GM19452 (cell line): ENCODE measurements at regions not wholly inside any gene's neighbourhood (a gene's known extent, or its start where the extent isn't known, plus 50 kb on each side); places are given as distances from the start of the nearest gene placed in this dataset.
"Not testable (repeated sequence)": the region's sequence is repeated elsewhere in the genome, so short reads cannot be mapped to it uniquely, and the experiment has no call there.

Experiments
- ATAC-seq: cut with Tn5 transposase; IDR thresholded peaks from one replicate; pipeline ENCODE4 v1.9.1; 2021; ENCODE audit not compliant: unreplicated experiment

DNA sequence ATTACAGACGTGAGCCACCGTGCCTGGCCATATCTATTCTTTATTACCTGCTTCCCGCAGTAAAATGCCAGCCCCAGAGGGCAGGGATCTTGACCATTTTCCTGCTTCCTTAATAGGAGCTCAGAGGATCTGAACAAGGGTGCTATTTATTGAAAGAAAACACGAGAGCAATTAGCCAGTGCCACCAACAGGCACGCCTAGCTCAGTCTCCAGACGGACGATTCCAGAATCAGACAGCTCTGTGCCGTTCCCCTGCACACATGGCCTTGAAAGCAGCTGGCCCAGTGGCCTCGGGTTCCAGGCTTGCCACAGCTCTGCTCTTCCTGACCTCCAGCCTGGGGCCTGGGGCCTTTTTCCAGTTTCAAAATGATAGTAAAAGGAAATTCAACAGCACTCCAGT lies 135.2 kb upstream of the RFLNA start:
- no peak for ATAC-seq

DNA sequence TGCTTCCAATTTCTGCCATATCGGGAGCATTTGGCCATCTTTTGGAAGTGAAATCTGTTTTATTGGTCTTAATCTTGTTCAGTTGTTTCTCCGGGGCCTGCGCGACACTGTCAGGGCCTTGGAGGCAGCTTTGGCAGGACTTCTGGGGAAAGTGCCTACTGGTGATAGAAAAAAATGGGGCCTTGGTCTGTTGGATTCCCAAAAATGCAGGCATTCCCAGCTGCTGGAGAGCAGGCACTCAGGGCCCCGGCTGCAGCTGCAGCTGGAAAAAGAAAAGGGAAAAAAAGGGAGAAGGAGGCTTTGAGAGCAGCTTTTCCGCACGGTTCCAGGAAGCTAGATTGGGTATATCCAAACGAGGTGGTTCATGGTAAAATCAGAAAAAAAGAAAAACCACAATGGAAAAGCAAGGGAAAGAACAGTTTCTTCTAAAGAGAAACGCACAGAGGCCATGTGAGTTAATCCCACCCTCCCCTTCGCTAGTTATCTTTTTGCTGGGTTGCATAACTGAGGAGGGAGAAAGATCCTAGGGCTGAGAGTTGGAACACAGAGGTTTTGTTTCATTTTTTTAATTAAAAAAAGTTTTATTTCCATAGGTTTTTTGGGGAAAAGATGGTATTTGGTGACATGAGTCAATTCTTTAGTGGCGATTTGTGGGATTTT lies 134.7 kb upstream of the RFLNA start:
- ATAC-seq: no peak

DNA sequence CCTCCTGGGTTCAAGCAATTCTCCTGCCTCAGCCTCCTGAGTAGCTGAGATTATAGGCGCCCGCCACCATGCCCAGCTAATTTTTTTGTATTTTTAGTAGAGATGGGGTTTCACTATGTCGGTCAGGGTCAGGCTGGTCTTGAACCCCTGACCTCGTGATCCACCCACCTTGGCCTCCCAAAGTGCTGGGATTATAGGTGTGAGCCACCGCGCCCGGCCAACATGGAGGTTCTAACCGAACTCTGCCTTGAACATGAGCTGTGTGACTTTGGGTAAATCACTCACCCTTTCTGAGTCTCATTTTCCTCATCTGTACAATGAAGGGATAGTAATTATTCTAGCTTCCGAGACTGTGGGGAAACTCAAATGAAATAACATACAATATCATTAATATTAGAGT lies 133.5 kb upstream of the RFLNA start:
- not testable (repeated sequence) for ATAC-seq

DNA sequence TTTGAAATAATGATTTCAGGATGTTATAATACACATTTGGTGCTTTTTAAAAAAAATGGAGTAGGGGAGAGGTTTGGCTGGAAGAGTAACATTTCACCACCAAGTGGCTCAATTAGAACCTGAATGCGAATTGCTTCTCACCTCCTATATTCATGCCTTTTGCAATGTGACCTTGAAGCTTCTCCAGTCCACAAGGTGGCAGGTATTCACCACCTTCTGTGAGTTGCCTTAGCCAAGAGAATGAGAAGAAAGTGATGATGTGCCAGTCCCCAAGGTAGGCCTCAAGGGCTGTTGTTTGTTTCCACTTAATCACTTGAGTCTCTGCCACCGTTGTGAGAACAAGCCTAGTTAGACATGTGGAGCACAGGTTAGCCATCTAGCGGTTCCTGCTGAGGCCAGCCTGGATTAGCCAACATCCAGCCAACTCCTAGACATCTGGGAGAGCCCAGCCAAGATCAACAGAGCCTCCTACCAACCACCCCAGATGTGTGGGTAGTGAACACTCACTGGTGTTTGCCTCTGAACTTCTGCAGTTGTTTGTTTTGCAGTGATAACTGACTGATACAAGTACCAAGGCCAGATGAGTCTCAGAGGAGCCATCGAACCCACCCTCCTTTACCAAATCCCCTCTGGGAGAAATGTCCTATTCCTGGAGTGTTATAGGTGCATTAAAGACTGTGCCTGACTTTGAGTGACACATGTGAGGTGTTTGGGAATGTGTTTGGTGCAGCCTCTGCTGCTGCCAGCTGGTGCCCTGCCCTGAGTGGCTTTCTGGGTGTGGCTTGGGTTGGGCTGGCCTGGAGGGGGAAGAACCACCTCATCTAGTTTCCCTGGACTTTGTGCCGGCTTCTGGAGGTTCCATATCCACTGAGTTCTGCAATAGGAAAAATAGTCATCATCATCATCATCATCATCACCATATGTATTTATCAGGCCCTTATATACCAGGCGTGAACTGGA lies 132.5 kb upstream of the RFLNA start:
- no peak for ATAC-seq

DNA sequence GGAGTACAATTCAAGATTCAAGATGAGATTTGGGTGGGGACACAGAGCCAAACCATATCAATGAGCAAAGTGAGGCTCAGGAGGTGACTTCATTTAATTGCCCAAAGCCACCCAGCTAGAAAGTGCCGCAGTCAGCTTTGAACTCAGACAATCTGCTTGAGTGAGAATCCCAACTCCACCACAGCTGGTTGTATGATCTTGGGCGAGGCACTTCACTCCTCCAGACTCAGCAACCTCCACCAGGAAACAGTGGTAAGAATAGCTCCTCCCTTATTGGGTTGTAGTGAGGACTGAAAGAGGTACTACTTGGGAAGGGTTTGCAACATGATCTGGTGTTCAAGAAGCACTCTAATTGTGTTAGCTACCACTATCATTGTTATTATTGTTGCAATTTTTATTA lies 129.2 kb upstream of the RFLNA start:
- ATAC-seq: no peak

DNA sequence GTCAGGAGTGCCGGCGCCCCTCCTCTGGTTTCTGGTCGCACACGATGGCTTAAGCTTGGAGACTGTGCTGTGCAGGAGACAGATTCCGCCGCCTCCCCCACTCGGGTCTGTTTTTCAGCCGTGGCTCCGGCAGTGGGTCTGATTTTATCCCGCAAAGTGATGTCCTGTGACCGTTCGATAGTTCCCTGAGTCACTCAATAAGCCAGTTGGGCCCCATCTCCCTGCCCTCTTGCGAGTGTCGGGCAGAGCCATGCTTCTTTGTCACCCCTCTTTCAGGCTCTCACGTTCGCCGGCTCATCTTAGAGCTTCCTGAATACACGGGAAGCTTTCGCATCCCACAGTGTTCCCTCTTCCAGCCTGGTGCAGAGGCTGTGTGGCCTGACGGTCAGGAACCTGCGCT lies 127.8 kb upstream of the RFLNA start:
- no peak for ATAC-seq

DNA sequence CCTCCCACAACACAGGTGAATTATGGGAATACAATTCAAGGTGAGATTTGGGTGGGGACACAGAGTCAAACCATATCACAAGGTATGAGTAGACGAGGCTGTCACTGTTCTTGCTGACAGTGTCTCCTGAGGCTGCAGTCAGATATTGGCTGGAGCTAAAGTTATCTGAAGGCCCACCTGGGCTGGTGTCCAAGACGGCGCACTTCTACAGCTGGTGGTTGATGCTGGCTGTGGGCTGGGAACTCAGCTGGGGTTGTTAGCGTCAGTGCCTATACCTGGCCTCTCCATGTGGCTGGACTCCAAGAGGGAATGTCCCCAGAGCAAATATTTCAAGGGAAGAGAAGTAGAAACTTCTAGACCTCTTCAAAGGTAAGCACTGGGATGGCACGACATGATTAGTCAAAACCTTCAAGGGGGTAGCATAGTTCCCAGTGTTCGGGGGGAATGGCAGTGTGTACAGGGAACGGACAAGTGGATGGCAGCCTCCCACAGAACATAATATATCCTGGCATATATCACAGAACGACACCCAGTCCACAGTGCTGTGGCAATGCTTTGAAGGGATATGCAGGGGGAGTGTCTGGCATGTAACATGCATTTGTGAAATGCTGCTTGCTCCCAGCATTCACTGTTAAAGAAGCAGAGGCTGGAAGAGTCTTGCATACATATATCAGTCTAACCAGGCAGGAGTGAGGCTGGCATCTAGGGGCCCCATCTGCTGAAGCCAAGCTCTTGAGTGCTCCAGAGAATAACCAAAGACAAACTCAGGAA lies 126.7 kb upstream of the RFLNA start:
- ATAC-seq: no peak

DNA sequence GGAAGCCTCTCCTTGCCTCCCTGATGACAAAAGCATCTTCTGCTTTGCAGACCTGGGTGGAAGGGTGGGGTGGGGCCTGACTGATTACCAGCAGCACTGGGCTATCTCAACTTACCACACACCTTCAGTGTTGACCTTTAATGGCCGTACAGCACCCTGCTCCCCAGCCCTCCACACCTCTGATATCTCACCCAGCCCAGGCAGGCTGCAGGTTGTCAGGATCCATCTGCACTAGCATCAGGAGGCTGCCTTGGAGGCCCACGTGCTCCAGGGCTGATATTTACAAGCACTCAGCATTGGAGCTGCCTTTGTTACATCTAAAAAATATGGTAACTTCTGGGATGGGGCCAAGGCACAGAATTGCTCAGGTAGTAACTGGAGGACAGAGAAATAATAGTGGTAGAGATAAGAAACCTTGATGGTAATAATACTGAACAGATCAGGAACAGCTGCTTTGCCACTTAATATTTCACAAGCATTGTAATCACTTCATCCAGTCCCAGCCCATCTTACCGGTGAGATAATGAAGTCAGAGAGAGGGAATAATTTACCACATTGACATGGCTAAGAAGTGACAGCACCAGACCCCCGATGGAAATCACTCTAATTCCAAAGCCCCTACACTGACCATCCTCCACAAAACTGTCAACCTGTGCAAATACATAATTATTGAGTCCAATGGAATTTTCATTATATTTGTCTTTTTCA lies 125.2 kb upstream of the RFLNA start:
- no peak for ATAC-seq

DNA sequence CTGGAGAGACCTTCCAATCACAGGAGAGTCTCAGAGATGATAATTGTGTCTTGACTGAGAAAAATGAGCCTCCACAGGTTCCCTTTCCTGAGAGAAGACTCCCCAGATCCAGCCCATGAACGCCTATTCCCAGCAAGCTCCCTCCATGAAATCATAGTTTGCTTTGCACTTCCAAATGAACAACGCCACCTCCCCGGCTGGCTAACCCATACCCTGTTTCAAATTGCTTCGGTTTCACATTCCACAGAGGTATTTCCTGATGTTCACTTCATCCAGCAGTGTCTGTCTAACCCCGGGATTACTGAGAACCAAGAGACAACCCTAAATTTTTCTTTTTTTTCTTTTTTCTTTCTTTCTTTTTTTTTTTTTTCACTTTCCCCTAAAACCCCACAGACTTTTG lies 124.1 kb upstream of the RFLNA start:
- no peak for ATAC-seq

DNA sequence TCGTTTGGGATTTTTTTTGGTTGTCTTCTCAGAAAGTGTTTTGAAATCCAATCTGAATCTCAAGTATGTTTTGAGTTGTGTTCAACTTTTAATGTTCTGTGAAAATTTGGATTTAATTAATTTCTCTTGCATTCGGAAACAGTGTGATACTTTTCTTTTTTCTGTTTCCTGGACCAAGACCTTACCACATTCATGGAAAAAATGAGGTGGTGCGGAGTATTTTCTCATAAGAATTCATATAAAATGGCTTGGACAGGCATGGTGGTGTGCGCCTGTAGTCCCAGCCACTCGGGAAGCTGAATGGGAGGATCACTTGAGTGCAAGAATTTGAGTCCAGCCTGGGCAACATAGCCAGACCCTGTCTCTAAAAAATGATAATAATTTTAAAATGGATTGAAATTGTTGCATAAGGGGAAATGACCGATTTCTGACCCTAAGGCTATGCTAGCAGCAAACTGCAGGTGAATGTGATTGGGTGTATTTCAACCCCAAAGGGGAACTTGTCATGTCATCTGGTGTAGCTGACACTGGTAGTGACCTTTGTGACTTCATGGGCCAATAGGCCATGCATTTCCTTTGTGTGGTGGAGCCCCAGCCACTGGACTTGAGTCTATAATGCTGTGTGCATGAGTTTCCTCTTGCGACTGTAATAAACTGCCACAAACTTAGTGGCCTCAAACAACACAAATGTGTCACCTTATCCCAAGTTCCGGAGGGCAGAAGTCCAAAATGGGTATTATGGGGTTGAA lies 123.5 kb upstream of the RFLNA start:
- ATAC-seq: no peak

DNA sequence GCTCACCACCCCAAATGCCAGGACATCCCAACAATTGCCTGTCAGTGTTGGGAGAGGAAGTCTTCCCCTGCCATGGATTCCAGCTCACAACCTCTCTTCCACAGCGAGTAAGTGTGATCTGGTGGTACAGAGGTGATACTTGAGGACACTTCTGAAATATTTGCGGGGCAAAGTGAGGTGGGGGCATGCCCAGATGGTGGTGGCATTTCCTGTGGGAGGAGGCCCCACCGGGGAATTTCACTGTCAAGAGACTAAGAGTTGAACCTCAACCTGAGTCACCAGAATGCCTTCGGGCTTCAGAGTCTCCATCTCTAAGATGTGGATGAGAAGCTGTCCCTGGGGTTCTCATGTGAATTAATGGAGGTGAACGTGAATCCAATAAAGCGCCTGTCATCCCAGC lies 122.3 kb upstream of the RFLNA start:
- ATAC-seq: no peak

DNA sequence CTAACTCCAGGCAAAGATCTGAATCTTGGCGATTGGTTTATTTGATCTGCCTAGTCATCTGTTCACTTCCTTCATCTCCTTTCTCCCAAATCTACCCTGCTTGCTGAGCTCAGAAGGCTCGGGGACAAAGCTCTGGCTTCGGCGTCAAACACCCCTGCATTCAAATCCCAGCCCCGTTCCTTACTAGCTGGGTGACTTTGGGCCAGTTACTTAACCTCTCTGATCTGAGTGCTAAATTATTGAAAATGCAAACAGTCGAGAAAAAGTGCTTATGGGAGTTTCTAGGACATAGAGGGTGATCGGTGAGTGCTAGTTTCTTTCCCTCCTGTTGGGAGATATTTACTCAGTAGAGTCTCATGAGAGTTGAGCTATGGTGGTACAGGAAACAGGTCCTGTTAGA lies 121.2 kb upstream of the RFLNA start:
- no peak for ATAC-seq

DNA sequence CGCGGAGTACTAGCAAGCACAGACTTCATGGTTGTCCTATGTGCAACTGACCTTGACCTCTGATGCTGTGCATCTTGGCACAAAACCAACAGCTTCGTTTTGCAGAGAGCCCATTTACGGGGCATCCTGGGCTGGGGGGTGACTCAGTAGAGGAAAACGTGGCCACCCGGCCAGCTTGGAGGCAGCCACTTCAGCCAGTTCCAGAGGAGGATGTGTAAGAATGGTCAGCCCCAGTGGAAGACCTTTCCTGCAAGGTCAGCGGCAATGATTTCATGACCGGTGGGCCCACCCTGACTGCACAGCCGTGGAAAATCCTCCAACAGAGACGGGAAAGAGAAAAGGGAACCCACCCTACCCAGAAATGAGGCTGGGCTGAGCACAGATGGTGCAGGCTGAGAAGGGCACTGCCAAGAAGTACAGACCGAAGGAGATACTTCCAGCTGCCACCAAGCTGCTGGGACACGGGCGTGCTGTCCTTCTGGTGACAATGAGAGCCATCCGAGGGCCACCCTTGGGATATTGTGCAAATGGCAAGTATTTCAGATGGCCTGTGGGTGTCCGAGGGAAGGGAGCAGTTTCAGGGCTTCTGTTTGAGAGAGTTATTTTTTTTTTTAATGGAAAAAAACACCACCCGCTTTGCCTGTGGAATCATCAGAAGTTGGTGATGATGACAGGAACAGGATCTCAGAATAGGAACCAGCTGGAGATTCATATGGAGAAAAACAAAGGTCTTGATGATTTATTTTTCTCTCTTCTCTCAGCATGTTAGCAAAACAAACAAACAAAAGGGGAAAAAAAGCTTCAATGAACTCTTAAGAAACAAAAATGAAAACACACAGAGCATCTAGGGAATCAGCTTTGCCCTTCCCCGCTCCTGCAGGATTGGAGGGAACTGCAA lies 120.2 kb upstream of the RFLNA start:
- ATAC-seq: no peak

DNA sequence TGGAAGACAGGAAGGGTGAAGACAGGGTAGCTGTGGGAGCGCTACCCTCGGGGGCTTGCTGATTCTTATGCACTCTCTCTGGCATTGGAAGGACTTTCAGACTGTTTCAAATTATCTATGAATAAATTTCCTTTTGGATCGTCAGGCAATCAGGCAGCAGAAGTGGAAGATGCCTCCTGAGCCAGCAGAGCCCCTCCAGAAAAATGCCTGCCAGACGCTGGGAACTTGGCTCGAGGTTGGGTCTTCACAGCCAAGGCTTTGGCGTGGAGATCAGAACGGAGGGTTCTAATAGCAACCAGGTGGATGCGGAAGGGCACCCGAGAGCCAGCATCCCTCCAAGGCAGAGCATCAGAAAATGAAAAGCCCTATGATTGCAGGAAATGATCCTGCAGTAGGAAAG lies 119.2 kb upstream of the RFLNA start:
- no peak for ATAC-seq

DNA sequence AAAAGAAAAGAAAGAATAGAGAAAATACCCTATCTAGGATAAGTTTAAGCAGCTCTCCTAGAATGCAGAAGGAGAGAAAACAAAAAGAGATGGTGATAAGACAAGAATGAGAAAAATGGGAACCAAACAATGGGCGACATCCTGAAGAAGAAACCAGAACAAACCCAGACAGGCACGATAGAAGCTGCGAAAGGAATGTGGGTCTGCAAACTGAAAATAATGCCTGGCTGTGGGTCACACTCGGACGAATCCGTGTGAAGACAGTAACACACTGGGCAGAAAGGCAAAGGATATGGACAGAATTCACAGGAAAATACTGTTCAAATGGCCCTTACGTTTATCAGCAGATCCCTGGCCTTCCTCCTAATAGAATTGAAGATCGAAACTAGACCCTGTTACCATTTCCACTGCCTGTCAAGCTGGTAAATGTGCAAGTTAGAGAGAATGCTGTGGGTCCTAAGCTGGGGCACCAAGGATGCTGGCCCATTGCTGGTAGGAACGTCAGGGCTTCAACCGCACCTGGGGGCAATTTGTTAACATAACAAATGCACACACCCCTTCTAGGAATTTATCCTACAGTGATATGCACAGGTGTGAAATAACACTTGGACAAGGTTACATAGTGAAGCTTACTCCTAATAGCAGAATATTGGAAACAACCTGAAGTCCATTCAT lies 117.5 kb upstream of the RFLNA start:
- no peak for ATAC-seq

DNA sequence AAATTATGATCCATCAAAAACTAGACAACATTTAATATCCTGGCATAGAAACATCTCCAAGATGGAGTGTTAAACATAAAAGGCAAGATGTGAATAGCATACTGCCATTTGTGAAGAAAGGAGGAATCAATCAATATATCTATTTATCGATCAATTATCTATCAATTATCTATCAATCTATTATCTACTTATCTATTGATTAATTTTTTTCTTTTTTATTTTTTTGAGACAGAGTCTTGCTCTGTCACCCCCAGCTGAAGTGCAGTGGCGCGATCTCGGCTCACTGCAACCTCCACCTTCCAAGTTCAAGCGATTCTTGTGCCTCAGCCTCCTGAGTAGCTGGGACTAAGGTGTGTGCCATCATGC lies 117.0 kb upstream of the RFLNA start:
- ATAC-seq: no peak

DNA sequence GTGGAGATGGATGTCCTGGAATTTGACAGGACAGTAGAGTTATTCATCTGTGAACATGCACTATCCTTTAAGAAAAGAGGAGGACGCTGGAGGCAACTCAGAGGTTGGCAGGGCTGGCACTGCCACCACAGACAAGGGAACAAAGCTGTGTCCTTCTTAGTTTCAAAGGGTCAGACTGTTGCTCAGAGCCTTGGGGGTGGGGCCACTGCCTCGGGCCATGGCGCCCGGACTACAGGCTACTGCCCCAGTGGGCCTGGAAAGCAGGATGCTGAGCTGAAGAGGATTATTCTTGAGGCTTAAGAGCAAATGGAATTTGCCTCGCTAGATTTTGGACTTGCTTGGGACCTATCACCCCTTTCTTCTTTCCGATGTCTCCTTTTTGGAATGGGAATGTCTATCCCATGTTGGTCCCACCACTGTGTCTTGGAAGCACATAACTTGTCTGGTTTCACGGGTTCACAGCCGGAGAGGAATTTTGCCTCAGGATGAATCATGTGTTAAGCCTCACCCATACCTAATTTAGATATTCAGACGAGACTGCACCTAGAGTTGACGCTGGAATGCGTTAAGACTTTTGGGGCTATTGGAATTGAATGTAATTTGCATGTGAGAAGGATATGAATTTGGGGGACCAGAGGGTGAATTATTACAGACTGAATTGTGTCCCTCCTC lies 114.8 kb upstream of the RFLNA start:
- no peak for ATAC-seq

DNA sequence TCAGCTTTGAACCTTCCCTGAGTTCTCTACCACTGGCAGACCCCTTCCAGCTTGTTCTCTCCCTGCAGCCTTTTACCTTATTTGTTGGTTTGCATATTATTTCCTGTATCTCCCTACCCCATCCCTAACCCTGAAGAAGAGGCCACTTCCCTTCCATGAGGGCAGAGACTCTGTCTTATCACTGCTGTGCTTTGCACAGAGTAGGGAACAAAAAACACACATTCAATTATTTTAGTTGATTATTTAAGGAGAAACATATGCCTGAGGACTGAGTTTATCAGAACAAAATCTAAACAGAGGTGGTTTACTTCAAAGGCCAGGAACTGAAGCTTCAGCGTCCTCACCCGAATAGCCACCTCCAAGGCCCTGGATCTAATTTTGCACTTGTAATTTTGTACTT lies 111.7 kb upstream of the RFLNA start:
- no peak for ATAC-seq
